ENCODE measurements at regions not wholly inside any gene's neighbourhood (a gene's known extent, or its start where the extent isn't known, plus 50 kb on each side); places are given as distances from the start of the nearest gene placed in this dataset.

DNA sequence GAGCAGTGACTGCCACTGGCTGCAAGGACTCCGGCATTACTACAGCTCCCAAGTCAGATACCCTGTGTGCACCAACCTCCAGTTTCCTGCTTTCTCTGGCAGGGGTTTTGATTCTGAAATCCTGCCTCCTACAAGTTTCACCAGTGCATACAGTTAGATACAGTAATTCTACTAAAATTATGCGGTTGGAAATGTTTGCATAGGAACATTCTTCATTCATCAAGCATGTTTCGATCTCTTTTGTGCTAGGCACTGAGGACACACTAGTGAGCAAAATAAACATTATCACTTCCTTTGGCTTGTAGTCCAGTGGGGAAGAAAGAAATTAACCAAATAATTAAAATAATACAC is 152.2 kb downstream of the TMEM167A start:
- H3K9ac ChIP-seq (ENCODE audit: low read length), result no peak overlapping the region
- no peak overlapping the region for H3K27ac ChIP-seq (ENCODE audit: low read depth, low read length)
- Mint-ChIP-seq H3K9me3 (ENCODE audit: unreplicated experiment) (no peaks in the 10 kb centered on the region), H3K27me3 (ENCODE audit: low read depth, unreplicated experiment) (no peaks in the 10 kb centered on the region), H3K4me3 (ENCODE audit: unreplicated experiment) (no peak overlapping the region), H3K36me3 (ENCODE audit: low read depth, unreplicated experiment) (no peaks in the 10 kb centered on the region), H3K27ac (ENCODE audit: unreplicated experiment) (no peak overlapping the region), H3K4me1 (ENCODE audit: low read depth, unreplicated experiment) (no peaks in the 10 kb centered on the region)
- H4K20me1 ChIP-seq (ENCODE audit: insufficient read depth, low read length), result no peaks in the 10 kb centered on the region
- H3K36me3 ChIP-seq (ENCODE audit: insufficient read depth, low read length), result no peaks in the 10 kb centered on the region
- no peak for TF ChIP-seq EZH2 (IDR thresholded peaks at IDR 0.05; ENCODE audit: insufficient read depth, low read length)
- TF ChIP-seq, protein P1, sequence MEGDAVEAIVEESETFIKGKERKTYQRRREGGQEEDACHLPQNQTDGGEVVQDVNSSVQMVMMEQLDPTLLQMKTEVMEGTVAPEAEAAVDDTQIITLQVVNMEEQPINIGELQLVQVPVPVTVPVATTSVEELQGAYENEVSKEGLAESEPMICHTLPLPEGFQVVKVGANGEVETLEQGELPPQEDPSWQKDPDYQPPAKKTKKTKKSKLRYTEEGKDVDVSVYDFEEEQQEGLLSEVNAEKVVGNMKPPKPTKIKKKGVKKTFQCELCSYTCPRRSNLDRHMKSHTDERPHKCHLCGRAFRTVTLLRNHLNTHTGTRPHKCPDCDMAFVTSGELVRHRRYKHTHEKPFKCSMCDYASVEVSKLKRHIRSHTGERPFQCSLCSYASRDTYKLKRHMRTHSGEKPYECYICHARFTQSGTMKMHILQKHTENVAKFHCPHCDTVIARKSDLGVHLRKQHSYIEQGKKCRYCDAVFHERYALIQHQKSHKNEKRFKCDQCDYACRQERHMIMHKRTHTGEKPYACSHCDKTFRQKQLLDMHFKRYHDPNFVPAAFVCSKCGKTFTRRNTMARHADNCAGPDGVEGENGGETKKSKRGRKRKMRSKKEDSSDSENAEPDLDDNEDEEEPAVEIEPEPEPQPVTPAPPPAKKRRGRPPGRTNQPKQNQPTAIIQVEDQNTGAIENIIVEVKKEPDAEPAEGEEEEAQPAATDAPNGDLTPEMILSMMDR (IDR thresholded peaks at IDR 0.05; ENCODE audit: insufficient read depth, low read depth, low read length), result no peak
- no peak for DNase-seq (ENCODE audit: low read depth)
- no peaks in the 10 kb centered on the region for H3K79me2 ChIP-seq (ENCODE audit: insufficient read depth, low read length)
- no peaks in the 10 kb centered on the region for H3K4me1 ChIP-seq (ENCODE audit: insufficient read depth, low read length)
- H3K4me3 ChIP-seq (ENCODE audit: insufficient read depth, low read depth, low read length), result no peak overlapping the region
- no peaks in the 10 kb centered on the region for H3K9me3 ChIP-seq (ENCODE audit: insufficient read depth, low read depth, low read length)
- peaks cover 4% of the 10 kb centered on the region for H3K27me3 ChIP-seq (ENCODE audit: insufficient read depth, low read length)
- H3K4me2 ChIP-seq (ENCODE audit: low read length), result no peak overlapping the region
- no peak overlapping the region for H2AFZ ChIP-seq (ENCODE audit: low read depth, low read length)
- FAIRE-seq, result no peak

DNA sequence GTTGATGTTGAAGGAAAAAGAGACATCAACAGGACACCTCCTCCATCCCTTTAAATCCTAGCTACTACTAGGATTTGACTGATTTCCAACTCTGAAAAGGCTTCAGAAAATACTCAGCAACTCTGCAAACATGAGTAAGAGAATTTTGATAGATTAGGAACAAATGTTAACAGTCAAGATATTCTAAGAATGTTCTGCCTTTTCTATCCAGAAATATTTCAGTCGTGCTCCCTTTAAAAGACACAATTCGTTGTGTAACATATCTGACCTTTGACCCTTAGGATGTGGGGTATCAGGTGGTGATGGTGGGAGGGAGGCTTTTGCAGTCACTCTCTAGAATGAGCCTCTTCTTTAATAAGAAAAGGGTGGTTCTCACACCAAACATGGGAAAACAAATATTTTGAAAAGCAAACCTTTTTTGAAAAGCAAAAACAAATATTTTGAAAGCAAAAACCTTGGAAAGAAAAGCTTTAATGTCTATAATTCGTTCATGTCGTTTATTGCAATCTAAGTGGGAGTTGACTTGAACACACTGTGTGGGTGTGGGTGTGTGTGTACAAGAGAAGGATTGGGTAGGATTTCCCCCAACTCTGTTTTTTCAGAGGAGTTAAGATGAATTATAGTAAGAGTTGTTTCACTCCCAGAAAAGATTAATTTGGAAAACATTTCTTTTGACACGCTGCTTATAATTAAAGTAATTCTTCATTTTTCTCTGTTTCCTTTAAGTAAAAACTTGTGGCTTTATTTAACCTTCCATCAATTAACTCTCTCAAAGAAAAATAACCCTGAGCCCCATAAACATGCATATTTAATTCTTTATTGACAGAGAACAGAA is 152.8 kb downstream of the TMEM167A start:
- Histone ChIP-seq H2AFZ (ENCODE audit: low read depth, low read length) (no peak overlapping the region), H4K20me1 (ENCODE audit: insufficient read depth, low read length) (no peaks in the 10 kb centered on the region), H3K9ac (ENCODE audit: low read length) (no peak overlapping the region), H3K79me2 (ENCODE audit: insufficient read depth, low read length) (no peaks in the 10 kb centered on the region), H3K4me3 (ENCODE audit: insufficient read depth, low read depth, low read length) (no peak overlapping the region), H3K27me3 (ENCODE audit: insufficient read depth, low read length) (peaks cover 4% of the 10 kb centered on the region), H3K27ac (ENCODE audit: low read depth, low read length) (no peak overlapping the region), H3K36me3 (ENCODE audit: insufficient read depth, low read length) (no peaks in the 10 kb centered on the region), H3K4me2 (ENCODE audit: low read length) (no peak overlapping the region), H3K9me3 (ENCODE audit: insufficient read depth, low read depth, low read length) (no peaks in the 10 kb centered on the region), H3K4me1 (ENCODE audit: insufficient read depth, low read length) (no peaks in the 10 kb centered on the region)
- FAIRE-seq, result no peak
- H3K27ac Mint-ChIP-seq (ENCODE audit: unreplicated experiment), result no peak overlapping the region
- no peaks in the 10 kb centered on the region for H3K4me1 Mint-ChIP-seq (ENCODE audit: low read depth, unreplicated experiment)
- H3K27me3 Mint-ChIP-seq (ENCODE audit: low read depth, unreplicated experiment), result no peaks in the 10 kb centered on the region
- H3K9me3 Mint-ChIP-seq (ENCODE audit: unreplicated experiment), result no peaks in the 10 kb centered on the region
- no peaks in the 10 kb centered on the region for H3K36me3 Mint-ChIP-seq (ENCODE audit: low read depth, unreplicated experiment)
- no peak overlapping the region for H3K4me3 Mint-ChIP-seq (ENCODE audit: unreplicated experiment)
- TF ChIP-seq, protein P1 (IDR thresholded peaks at IDR 0.05; ENCODE audit: insufficient read depth, low read depth, low read length), result no peak
- TF ChIP-seq EZH2 (IDR thresholded peaks at IDR 0.05; ENCODE audit: insufficient read depth, low read length), result no peak
- no peak for DNase-seq (ENCODE audit: low read depth)

DNA sequence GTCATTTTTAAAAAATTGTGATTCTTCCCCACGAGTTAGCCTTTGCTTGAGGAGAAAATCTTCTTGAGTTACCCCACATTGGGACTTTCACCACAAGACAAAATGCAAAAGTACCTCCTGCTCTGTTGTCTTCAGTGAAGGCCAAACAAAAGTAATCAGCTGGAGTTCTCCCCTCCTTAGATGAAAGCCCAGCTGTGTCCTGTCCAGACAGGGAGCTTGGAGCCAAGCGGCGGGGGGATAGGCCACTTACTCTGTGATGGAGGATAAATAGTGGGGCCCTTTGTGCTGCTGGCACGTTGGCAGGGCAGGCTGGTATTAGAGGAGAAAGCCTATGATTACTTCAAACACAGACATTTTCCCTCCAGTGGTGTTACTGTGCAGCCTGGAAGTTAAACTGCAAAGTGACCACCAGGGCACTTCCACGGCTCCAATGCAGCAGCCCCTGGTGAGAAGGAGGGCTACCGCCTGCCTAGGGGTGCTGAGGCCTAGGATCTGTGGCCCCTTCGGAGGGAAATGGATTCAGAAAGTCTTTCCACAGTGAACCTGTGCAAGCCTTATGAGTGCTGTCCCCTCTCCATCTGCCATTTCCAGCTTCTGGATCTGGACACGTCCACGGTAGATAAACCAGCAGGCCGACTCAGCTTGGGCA is 155.0 kb downstream of the TMEM167A start:
- H3K9ac ChIP-seq (ENCODE audit: low read length), result no peak overlapping the region
- no peaks in the 10 kb centered on the region for H3K4me1 ChIP-seq (ENCODE audit: insufficient read depth, low read length)
- H3K9me3 ChIP-seq (ENCODE audit: insufficient read depth, low read depth, low read length), result no peaks in the 10 kb centered on the region
- H3K27me3 Mint-ChIP-seq (ENCODE audit: low read depth, unreplicated experiment), result no peaks in the 10 kb centered on the region
- H3K36me3 Mint-ChIP-seq (ENCODE audit: low read depth, unreplicated experiment), result no peaks in the 10 kb centered on the region
- H3K9me3 Mint-ChIP-seq (ENCODE audit: unreplicated experiment), result no peaks in the 10 kb centered on the region
- H3K27ac ChIP-seq (ENCODE audit: low read depth, low read length), result no peak overlapping the region
- no peak overlapping the region for H3K4me2 ChIP-seq (ENCODE audit: low read length)
- H3K4me3 Mint-ChIP-seq (ENCODE audit: unreplicated experiment), result no peak overlapping the region
- no peaks in the 10 kb centered on the region for H3K36me3 ChIP-seq (ENCODE audit: insufficient read depth, low read length)
- no peaks in the 10 kb centered on the region for H3K79me2 ChIP-seq (ENCODE audit: insufficient read depth, low read length)
- H3K4me1 Mint-ChIP-seq (ENCODE audit: low read depth, unreplicated experiment), result no peaks in the 10 kb centered on the region
- peaks cover 4% of the 10 kb centered on the region for H3K27me3 ChIP-seq (ENCODE audit: insufficient read depth, low read length)
- DNase-seq (ENCODE audit: low read depth), result no peak
- TF ChIP-seq, protein P1 (IDR thresholded peaks at IDR 0.05; ENCODE audit: insufficient read depth, low read depth, low read length), result no peak
- no peak for TF ChIP-seq EZH2 (IDR thresholded peaks at IDR 0.05; ENCODE audit: insufficient read depth, low read length)
- no peak overlapping the region for H3K27ac Mint-ChIP-seq (ENCODE audit: unreplicated experiment)
- no peak overlapping the region for H2AFZ ChIP-seq (ENCODE audit: low read depth, low read length)
- H4K20me1 ChIP-seq (ENCODE audit: insufficient read depth, low read length), result no peaks in the 10 kb centered on the region
- no peak for FAIRE-seq
- H3K4me3 ChIP-seq (ENCODE audit: insufficient read depth, low read depth, low read length), result no peak overlapping the region
